Hematopoietic multipotent progenitor cell (in vitro differentiated cells): ENCODE measurements at regions not wholly inside any gene's neighbourhood (a gene's known extent, or its start where the extent isn't known, plus 50 kb on each side); places are given as distances from the start of the nearest gene placed in this dataset.

ENCODE experiments used
- DNase-seq, 3 donors: peaks; one replicate each; pipeline ENCODE4 v3.0.0-alpha.2; 2011 to 2015; ENCODE audit warnings: low read depth in 2 of 3, low spot score in 2 of 3

GRCh38 chr16:52896478-52897164 is 156.1 kb downstream of the CHD9NB start:
- no peak for DNase-seq

GRCh38 chr16:52874042-52874441 is 178.7 kb downstream of the CHD9NB start:
- no peak for DNase-seq

GRCh38 chr16:52872731-52873130 is 180.0 kb downstream of the CHD9NB start:
- DNase-seq = no peak

- no peak for DNase-seq
Measured at GRCh38 chr16:52871481-52871880, 181.2 kb downstream of the CHD9NB start.

GRCh38 chr16:52869243-52869642 is 183.5 kb downstream of the CHD9NB start:
- DNase-seq = no peak

- DNase-seq = no peak
Measured at GRCh38 chr16:52863000-52863399, 189.7 kb downstream of the CHD9NB start.

GRCh38 chr16:52861614-52862022 is 191.1 kb downstream of the CHD9NB start:
- DNase-seq = no peak

GRCh38 chr16:52855463-52855862 is 197.2 kb downstream of the CHD9NB start:
- no peak for DNase-seq

GRCh38 chr16:52852978-52853377 is 199.7 kb downstream of the CHD9NB start:
- DNase-seq = no peak

GRCh38 chr16:52851211-52851740 is 201.4 kb downstream of the CHD9NB start:
- DNase-seq = no peak

- DNase-seq = no peak
Measured at GRCh38 chr16:52843381-52843780, 209.3 kb downstream of the CHD9NB start.

- DNase-seq = no peak
Measured at GRCh38 chr16:52837251-52837650, 215.4 kb downstream of the CHD9NB start.

GRCh38 chr16:52834736-52835465 is 217.8 kb downstream of the CHD9NB start:
- no peak for DNase-seq

- no peak for DNase-seq
Measured at GRCh38 chr16:52832771-52833170, 219.9 kb downstream of the CHD9NB start.

- no peak for DNase-seq
Measured at GRCh38 chr16:52827456-52827855, 225.2 kb downstream of the CHD9NB start.

GRCh38 chr16:52825892-52826291 is 226.8 kb downstream of the CHD9NB start:
- no peak for DNase-seq

- DNase-seq = no peak
Measured at GRCh38 chr16:52819808-52820207, 232.9 kb downstream of the CHD9NB start.

GRCh38 chr16:52819405-52819804 is 233.3 kb downstream of the CHD9NB start:
- no peak for DNase-seq

- no peak for DNase-seq
Measured at GRCh38 chr16:52817696-52818095, 235.0 kb downstream of the CHD9NB start.

- DNase-seq = no peak
Measured at GRCh38 chr16:52816993-52817392, 235.7 kb downstream of the CHD9NB start.

GRCh38 chr16:52812678-52813556 is 239.8 kb downstream of the CHD9NB start:
- no peak for DNase-seq
